ENCODE measurements at regions not wholly inside any gene's neighbourhood (a gene's known extent, or its start where the extent isn't known, plus 50 kb on each side); places are given as distances from the start of the nearest gene placed in this dataset.
A peak's percentile ranks its signal among the peaks of the same experiment; 100 is the strongest.

- Histone ChIP-seq H3K27me3 (no peaks in the 10 kb centered on the region), H3K4me1 (ENCODE audit: low read depth) (no peaks in the 10 kb centered on the region), H3K9me3 (ENCODE audit: low read depth) (no peaks in the 10 kb centered on the region), H3K27ac (no peak overlapping the region), H3K4me3 (no peak overlapping the region), H3K36me3 (no peaks in the 10 kb centered on the region)
- DNase-seq (ENCODE audit: low read depth in 1 of 2, low spot score in 1 of 2), result no peak
- TF ChIP-seq CTCF (IDR thresholded peaks at IDR 0.05; ENCODE audit: low read depth, low read length), result no peak
Observed at GRCh38 chr13:105774739-105775460, 760.6 kb downstream of the EFNB2 start.

- H3K9me3 ChIP-seq (ENCODE audit: low read depth), result no peaks in the 10 kb centered on the region
- no peaks in the 10 kb centered on the region for H3K36me3 ChIP-seq
- H3K27ac ChIP-seq, result no peak overlapping the region
- TF ChIP-seq CTCF (IDR thresholded peaks at IDR 0.05; ENCODE audit: low read depth, low read length), result no peak
- no peaks in the 10 kb centered on the region for H3K27me3 ChIP-seq
- peak in 1 of 2 donors; percentile 41 for DNase-seq (ENCODE audit: low read depth in 1 of 2, low spot score in 1 of 2)
- H3K4me3 ChIP-seq, result no peak overlapping the region
- H3K4me1 ChIP-seq (ENCODE audit: low read depth), result no peaks in the 10 kb centered on the region
Observed at GRCh38 chr13:105773863-105774538, 761.5 kb downstream of the EFNB2 start.

- Histone ChIP-seq H3K36me3 (no peaks in the 10 kb centered on the region), H3K27ac (no peak overlapping the region), H3K4me3 (no peak overlapping the region), H3K27me3 (no peaks in the 10 kb centered on the region), H3K9me3 (ENCODE audit: low read depth) (no peaks in the 10 kb centered on the region), H3K4me1 (ENCODE audit: low read depth) (no peaks in the 10 kb centered on the region)
- no peak for TF ChIP-seq CTCF (IDR thresholded peaks at IDR 0.05; ENCODE audit: low read depth, low read length)
- no peak for DNase-seq (ENCODE audit: low read depth in 1 of 2, low spot score in 1 of 2)
Observed at GRCh38 chr13:105773241-105773640, 762.2 kb downstream of the EFNB2 start.

GRCh38 chr13:105764486-105764885 is 771.0 kb downstream of the EFNB2 start:
- no peak overlapping the region for H3K4me3 ChIP-seq
- H3K27me3 ChIP-seq, result no peaks in the 10 kb centered on the region
- H3K4me1 ChIP-seq (ENCODE audit: low read depth), result no peaks in the 10 kb centered on the region
- no peaks in the 10 kb centered on the region for H3K36me3 ChIP-seq
- no peak for TF ChIP-seq CTCF (IDR thresholded peaks at IDR 0.05; ENCODE audit: low read depth, low read length)
- H3K27ac ChIP-seq, result no peak overlapping the region
- H3K9me3 ChIP-seq (ENCODE audit: low read depth), result no peaks in the 10 kb centered on the region
- no peak for DNase-seq (ENCODE audit: low read depth in 1 of 2, low spot score in 1 of 2)

GRCh38 chr13:105763851-105764250 is 771.6 kb downstream of the EFNB2 start:
- Histone ChIP-seq H3K4me1 (ENCODE audit: low read depth) (no peaks in the 10 kb centered on the region), H3K27me3 (no peaks in the 10 kb centered on the region), H3K9me3 (ENCODE audit: low read depth) (no peaks in the 10 kb centered on the region), H3K4me3 (no peak overlapping the region), H3K36me3 (no peaks in the 10 kb centered on the region), H3K27ac (no peak overlapping the region)
- no peak for TF ChIP-seq CTCF (IDR thresholded peaks at IDR 0.05; ENCODE audit: low read depth, low read length)
- no peak for DNase-seq (ENCODE audit: low read depth in 1 of 2, low spot score in 1 of 2)

Measured in cardiac muscle cell (in vitro differentiated cells and primary cell).